HEK293 (cell line): ENCODE measurements at regions not wholly inside any gene's neighbourhood (a gene's known extent, or its start where the extent isn't known, plus 50 kb on each side); places are given as distances from the start of the nearest gene placed in this dataset.
A peak's percentile ranks its signal among the peaks of the same experiment; 100 is the strongest.

Experiments used
- CTCF ChIA-PET: fragments of 350-600 bp; formaldehyde crosslinking; extraction: SDS; loops from one replicate; lab custom pipeline; 2021; ENCODE audit warnings: antibody characterized with exemption; lab: Yijun Ruan, JAX
- POLR2A ChIA-PET: fragments of 300-600 bp; formaldehyde crosslinking; extraction: SDS; loops from one replicate; lab custom pipeline; 2020; ENCODE audit warnings: antibody characterized with exemption, inconsistent platforms; lab: Yijun Ruan, JAX
- H3K27ac ChIP-seq: fragments of 200-500 bp; sonication (Bioruptor generic); 2 replicates; pipeline ENCODE4 v1.5.1; 2014; ENCODE audit warnings: low read depth, low read length, control low read depth, inconsistent platforms; ENCODE audit errors: extremely low read depth
- H3K36me3 ChIP-seq, 2 experiments: fragments of 200-500 bp in 1 of 2; sonication (Bioruptor generic) in 1 of 2; 1 replicate in 1 of 2; 2 replicates in 1 of 2; pipeline ENCODE4 v1.5.1; 2014 to 2017; ENCODE audit warnings: inconsistent platforms in 2 of 2, low read length in 2 of 2; ENCODE audit not compliant: control insufficient read depth in 2 of 2, insufficient read depth in 1 of 2
- H3K4me1 ChIP-seq: fragments of 200-500 bp; sonication (Bioruptor generic); 2 replicates; pipeline ENCODE4 v1.5.1; 2014; ENCODE audit warnings: mild to moderate bottlenecking, low read length, inconsistent platforms; ENCODE audit not compliant: control insufficient read depth, insufficient read depth
- H3K4me3 ChIP-seq: 2 replicates; pipeline ENCODE4 v1.5.1; 2011; ENCODE audit warnings: low read depth, mild to moderate bottlenecking, control low read depth, low read length, moderate library complexity
- H3K9me3 ChIP-seq: fragments of 200-500 bp; sonication (Bioruptor generic); 2 replicates; pipeline ENCODE4 v1.5.1; 2014; ENCODE audit warnings: low read depth, low read length, inconsistent platforms; ENCODE audit not compliant: control insufficient read depth, insufficient read depth
- CTCF ChIP-seq: fragments of 450-650 bp; formaldehyde crosslinking; IDR thresholded peaks from 2 replicates; pipeline ENCODE4 v1.5.1; 2016; ENCODE audit warnings: missing biosample characterization, missing genetic modification characterization
- FEZF1 ChIP-seq: fragments of 450-650 bp; formaldehyde crosslinking; IDR thresholded peaks from 2 replicates; pipeline ENCODE4 v1.5.1; 2016; ENCODE audit warnings: missing biosample characterization, missing genetic modification characterization
- GLI2 ChIP-seq: fragments of 450-650 bp; formaldehyde crosslinking; IDR thresholded peaks from 2 replicates; pipeline ENCODE4; 2017; ENCODE audit warnings: missing biosample characterization, missing genetic modification characterization, low read depth, borderline replicate concordance
- GLIS2 ChIP-seq: fragments of 450-650 bp; formaldehyde crosslinking; IDR thresholded peaks from 2 replicates; pipeline ENCODE4 v1.5.1; 2016; ENCODE audit warnings: missing biosample characterization, missing genetic modification characterization
- OSR2 ChIP-seq: fragments of 450-650 bp; formaldehyde crosslinking; IDR thresholded peaks from 2 replicates; pipeline ENCODE4 v1.5.1; 2016; ENCODE audit warnings: missing biosample characterization, missing genetic modification characterization
- WT1 ChIP-seq: fragments of 450-650 bp; formaldehyde crosslinking; IDR thresholded peaks from 2 replicates; pipeline ENCODE4 v1.5.1; 2016; ENCODE audit warnings: missing biosample characterization, missing genetic modification characterization
- ZBTB21 ChIP-seq: fragments of 450-650 bp; formaldehyde crosslinking; IDR thresholded peaks from 2 replicates; pipeline ENCODE4 v1.5.1; 2017; ENCODE audit warnings: missing biosample characterization, missing genetic modification characterization
- ZFP41 ChIP-seq: fragments of 450-650 bp; formaldehyde crosslinking; IDR thresholded peaks from 2 replicates; pipeline ENCODE4 v1.5.1; 2016; ENCODE audit warnings: missing biosample characterization, missing genetic modification characterization, borderline replicate concordance
- ZIC2 ChIP-seq: fragments of 450-650 bp; formaldehyde crosslinking; IDR thresholded peaks from 2 replicates; pipeline ENCODE4 v1.5.1; 2016; ENCODE audit warnings: missing biosample characterization, missing genetic modification characterization
- ZNF169 ChIP-seq: fragments of 450-650 bp; formaldehyde crosslinking; IDR thresholded peaks from 2 replicates; pipeline ENCODE4 v1.5.1; 2016; ENCODE audit warnings: missing biosample characterization, missing genetic modification characterization
- ZNF2 ChIP-seq: fragments of 450-650 bp; formaldehyde crosslinking; IDR thresholded peaks from 2 replicates; pipeline ENCODE4 v1.5.1; 2016; ENCODE audit warnings: missing biosample characterization, missing genetic modification characterization
- ZNF311 ChIP-seq: fragments of 450-650 bp; formaldehyde crosslinking; IDR thresholded peaks from 2 replicates; pipeline ENCODE4 v1.5.1; 2017; ENCODE audit warnings: missing biosample characterization, missing genetic modification characterization, borderline replicate concordance
- ZNF335 ChIP-seq: fragments of 450-650 bp; formaldehyde crosslinking; conservative IDR thresholded peaks from 2 replicates; pipeline ENCODE4 v1.5.1; 2016; ENCODE audit warnings: missing biosample characterization, missing genetic modification characterization
- ZNF350 ChIP-seq: fragments of 450-650 bp; formaldehyde crosslinking; IDR thresholded peaks from 2 replicates; pipeline ENCODE4 v1.5.0; 2017; ENCODE audit warnings: missing biosample characterization, mild to moderate bottlenecking, missing genetic modification characterization
- ZNF366 ChIP-seq: fragments of 450-650 bp; formaldehyde crosslinking; conservative IDR thresholded peaks from 2 replicates; pipeline ENCODE4 v1.5.1; 2016; ENCODE audit warnings: missing biosample characterization, missing genetic modification characterization
- ZNF629 ChIP-seq: fragments of 450-650 bp; formaldehyde crosslinking; IDR thresholded peaks from 2 replicates; pipeline ENCODE4 v1.5.1; 2017; ENCODE audit warnings: missing biosample characterization, missing genetic modification characterization
- ZNF654 ChIP-seq: fragments of 450-650 bp; formaldehyde crosslinking; IDR thresholded peaks from 2 replicates; pipeline ENCODE4 v1.5.1; 2016; ENCODE audit warnings: low read depth, missing biosample characterization, missing genetic modification characterization
- ZNF658 ChIP-seq: fragments of 450-650 bp; formaldehyde crosslinking; IDR thresholded peaks from 2 replicates; pipeline ENCODE4; 2016; ENCODE audit warnings: missing biosample characterization, missing genetic modification characterization
- ZNF664 ChIP-seq: fragments of 450-650 bp; formaldehyde crosslinking; IDR thresholded peaks from 2 replicates; pipeline ENCODE4 v1.5.1; 2016; ENCODE audit warnings: missing biosample characterization, missing genetic modification characterization
- ZNF677 ChIP-seq: fragments of 450-650 bp; IDR thresholded peaks from 2 replicates; pipeline ENCODE4 v1.5.0; 2018; ENCODE audit warnings: missing biosample characterization, mild to moderate bottlenecking, missing genetic modification characterization, moderate library complexity
- ZNF747 ChIP-seq: fragments of 450-650 bp; formaldehyde crosslinking; IDR thresholded peaks from 2 replicates; pipeline ENCODE4 v1.5.1; 2016; ENCODE audit warnings: missing biosample characterization, missing genetic modification characterization
- ZNF768 ChIP-seq: fragments of 450-650 bp; formaldehyde crosslinking; IDR thresholded peaks from 2 replicates; pipeline ENCODE4 v1.5.1; 2018; ENCODE audit warnings: missing biosample characterization, mild to moderate bottlenecking, missing genetic modification characterization
- ZNF792 ChIP-seq: fragments of 450-650 bp; formaldehyde crosslinking; IDR thresholded peaks from 2 replicates; pipeline ENCODE4 v1.5.1; 2016; ENCODE audit warnings: missing biosample characterization, missing genetic modification characterization
- ZSCAN30 ChIP-seq: fragments of 450-650 bp; IDR thresholded peaks from 2 replicates; pipeline ENCODE4 v1.5.1; 2018; ENCODE audit warnings: missing biosample characterization, mild to moderate bottlenecking, missing genetic modification characterization, moderate library complexity
- ZSCAN4 ChIP-seq: fragments of 450-650 bp; formaldehyde crosslinking; IDR thresholded peaks from 2 replicates; pipeline ENCODE4 v1.5.1; 2017; ENCODE audit warnings: missing biosample characterization, missing genetic modification characterization

GRCh38 chr9:1460143-1460769 lies 410.1 kb downstream of the DMRT2 start:
- Histone ChIP-seq H3K4me1 (peaks cover 24% of the 10 kb centered on the region), H3K27ac (peak overlapping the region; percentile 52), H3K9me3 (no peaks in the 10 kb centered on the region), H3K36me3 (no peaks in the 10 kb centered on the region), H3K4me3 (no peak overlapping the region)
- CTCF ChIA-PET, result interaction anchor here (0.5 to 2.3 kb wide), 21 partner anchors 13 to 463 kb away, joined by 3 to 9 read pairs (median 3); no protein-coding TSS in a partner anchor
- TF ChIP-seq ZNF747 (tag by site-specific recombination), result no peak
- peak; percentile 54; the same call in 1 of the 2 replicates for TF ChIP-seq CTCF (tag by site-specific recombination)
- no peak for TF ChIP-seq GLIS2 (tag by site-specific recombination)
- 0 out of 2 replicates have a peak, but pooled peaks have one; percentile 28 for TF ChIP-seq ZNF366 (tag by site-specific recombination)
- peak; percentile 80 for TF ChIP-seq ZNF654 (tag by site-specific recombination)
- no peak for TF ChIP-seq ZFP41
- TF ChIP-seq ZSCAN30, result peak; percentile 52; the same call in 1 of the 2 replicates
- TF ChIP-seq, all 188 proteins: peak for 4
- POLR2A ChIA-PET, result no interaction called here

- Histone ChIP-seq H3K4me1 (peaks cover 17% of the 10 kb centered on the region), H3K27ac (peak overlapping the region; percentile 86), H3K9me3 (no peaks in the 10 kb centered on the region), H3K4me3 (no peak overlapping the region), H3K36me3 (no peaks in the 10 kb centered on the region)
- TF ChIP-seq OSR2, result peak; percentile 59
- no peak for TF ChIP-seq ZNF335 (tag by site-specific recombination)
- no peak for TF ChIP-seq ZBTB21 (tag by site-specific recombination)
- 0 out of 2 replicates have a peak, but pooled peaks have one; percentile 19 for TF ChIP-seq WT1
- POLR2A ChIA-PET, result no interaction called here
- CTCF ChIA-PET, result interaction anchor here (0.7 to 1.8 kb wide), 3 partner anchors 12 to 407 kb away, joined by 3 to 4 read pairs (median 3); no protein-coding TSS in a partner anchor
Measured at GRCh38 chr9:1461812-1462211, 411.7 kb downstream of the DMRT2 start.

- peaks cover 17% of the 10 kb centered on the region for H3K4me1 ChIP-seq
- ChIA-PET POLR2A (no interaction called here), CTCF (interaction anchor here (0.6 to 0.7 kb wide), 2 partner anchors 127 to 555 kb away, joined by 3 read pairs; no protein-coding TSS in a partner anchor)
- no peaks in the 10 kb centered on the region for H3K36me3 ChIP-seq
- H3K4me3 ChIP-seq, result no peak overlapping the region
- peak overlapping the region; percentile 86 for H3K27ac ChIP-seq
- no peaks in the 10 kb centered on the region for H3K9me3 ChIP-seq
- no peak for TF ChIP-seq ZNF792
- peak; percentile 47 for TF ChIP-seq ZIC2 (tag by site-specific recombination)
- peak; percentile 45; the same call in 1 of the 2 replicates for TF ChIP-seq ZNF768 (tag by site-specific recombination)
- peak; percentile 99 for TF ChIP-seq FEZF1 (tag by site-specific recombination)
- peak; percentile 88 for TF ChIP-seq ZNF629
- TF ChIP-seq ZNF169 (tag by site-specific recombination), result no peak
- TF ChIP-seq ZNF2 (tag by site-specific recombination), result peak; percentile 60; the same call in 1 of the 2 replicates
- no peak for TF ChIP-seq ZNF311 (tag by site-specific recombination)
- TF ChIP-seq ZNF350, result peak; percentile 41; the same call in 1 of the 2 replicates
- TF ChIP-seq ZNF677, result no peak
- TF ChIP-seq ZSCAN4 (tag by site-specific recombination), result no peak
- peak; percentile 89 for TF ChIP-seq ZNF366 (tag by site-specific recombination)
- TF ChIP-seq ZNF664 (tag by site-specific recombination), result peak; percentile 84
- peak; percentile 97 for TF ChIP-seq GLI2 (tag by site-specific recombination)
- no peak for TF ChIP-seq ZNF658
Measured at GRCh38 chr9:1462626-1463308, 412.6 kb downstream of the DMRT2 start.
